OCI-LY1 (cell line): ENCODE measurements at regions not wholly inside any gene's neighbourhood (a gene's known extent, or its start where the extent isn't known, plus 50 kb on each side); places are given as distances from the start of the nearest gene placed in this dataset.

ENCODE experiments used
- EZH2 ChIP-seq: fragments of 200-600 bp; sonication (generic), shearing (Covaris generic); IDR thresholded peaks from 2 replicates; pipeline ENCODE4 v1.8.0; 2017; ENCODE audit warnings: borderline replicate concordance, mixed run types, mild to moderate bottlenecking, antibody characterized with exemption, low read length, moderate library complexity, mixed read lengths
- TF ChIP-seq, protein P1 (sequence below): fragments of 200-600 bp; sonication (generic), shearing (Covaris generic); IDR thresholded peaks from 2 replicates; pipeline ENCODE4 v1.5.1; 2017; ENCODE audit warnings: mild to moderate bottlenecking, antibody characterized with exemption, low read length, moderate library complexity, mixed read lengths

DNA sequence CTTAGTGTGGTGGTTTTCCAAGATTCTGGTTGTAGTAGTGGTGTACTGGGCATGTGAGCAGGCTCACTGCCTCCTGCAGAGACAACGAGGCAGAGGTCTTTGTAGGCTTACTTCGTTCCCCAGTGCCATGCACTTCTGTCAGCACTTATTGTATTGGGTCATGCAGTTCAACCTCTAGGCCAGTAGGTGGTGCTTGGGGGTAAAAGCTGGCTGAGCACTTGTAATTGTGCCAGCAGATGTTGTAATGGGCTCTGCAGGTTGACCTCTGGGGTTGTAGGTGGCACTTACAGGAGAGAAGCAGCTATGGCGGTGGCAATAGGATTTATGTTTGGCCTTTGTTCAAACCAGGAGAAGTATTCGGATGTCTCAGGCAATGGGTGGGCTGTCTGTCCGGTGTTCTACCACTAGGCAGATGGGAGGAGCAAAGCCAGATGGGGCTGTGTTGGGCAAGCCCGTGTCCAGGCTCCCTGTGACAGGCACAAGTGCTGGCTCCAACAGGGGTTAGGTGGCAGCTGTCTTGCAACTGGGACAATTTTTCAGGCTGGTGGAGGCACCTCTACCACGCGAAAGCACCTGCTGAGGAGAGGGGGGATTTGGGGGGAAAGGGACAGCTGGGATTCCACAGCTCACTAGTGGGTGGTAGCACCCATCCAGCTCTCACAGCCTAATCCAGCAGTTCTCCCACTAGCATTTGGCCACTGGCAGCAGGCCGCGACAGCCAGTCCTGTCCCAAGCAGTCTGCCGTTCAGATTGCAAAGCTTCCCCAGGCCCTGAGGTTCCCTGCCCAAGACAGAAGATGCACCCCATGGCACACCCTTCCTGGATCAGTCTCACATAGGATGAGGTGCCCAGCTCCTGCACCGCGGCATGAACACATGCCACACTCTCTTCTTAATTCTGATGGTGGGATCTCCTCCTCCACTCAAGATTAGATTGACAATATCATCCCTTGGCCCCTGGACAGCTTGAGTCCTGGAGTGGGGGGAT, 274.5 kb downstream of the CTH start:
- no peak for TF ChIP-seq EZH2
- TF ChIP-seq, protein P1, sequence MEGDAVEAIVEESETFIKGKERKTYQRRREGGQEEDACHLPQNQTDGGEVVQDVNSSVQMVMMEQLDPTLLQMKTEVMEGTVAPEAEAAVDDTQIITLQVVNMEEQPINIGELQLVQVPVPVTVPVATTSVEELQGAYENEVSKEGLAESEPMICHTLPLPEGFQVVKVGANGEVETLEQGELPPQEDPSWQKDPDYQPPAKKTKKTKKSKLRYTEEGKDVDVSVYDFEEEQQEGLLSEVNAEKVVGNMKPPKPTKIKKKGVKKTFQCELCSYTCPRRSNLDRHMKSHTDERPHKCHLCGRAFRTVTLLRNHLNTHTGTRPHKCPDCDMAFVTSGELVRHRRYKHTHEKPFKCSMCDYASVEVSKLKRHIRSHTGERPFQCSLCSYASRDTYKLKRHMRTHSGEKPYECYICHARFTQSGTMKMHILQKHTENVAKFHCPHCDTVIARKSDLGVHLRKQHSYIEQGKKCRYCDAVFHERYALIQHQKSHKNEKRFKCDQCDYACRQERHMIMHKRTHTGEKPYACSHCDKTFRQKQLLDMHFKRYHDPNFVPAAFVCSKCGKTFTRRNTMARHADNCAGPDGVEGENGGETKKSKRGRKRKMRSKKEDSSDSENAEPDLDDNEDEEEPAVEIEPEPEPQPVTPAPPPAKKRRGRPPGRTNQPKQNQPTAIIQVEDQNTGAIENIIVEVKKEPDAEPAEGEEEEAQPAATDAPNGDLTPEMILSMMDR, result peak; percentile 85
